H1 (cell line): ENCODE measurements at regions not wholly inside any gene's neighbourhood (a gene's known extent, or its start where the extent isn't known, plus 50 kb on each side); places are given as distances from the start of the nearest gene placed in this dataset.

Experiments used
- CTCF ChIA-PET: fragments of 300-600 bp; sonication (Branson Sonifier 250); formaldehyde crosslinking; loops from one replicate; lab custom pipeline; 2021; ENCODE audit not compliant: partially characterized antibody; lab: Charles Lee
- POLR2A ChIA-PET: fragments of 300-600 bp; sonication (Branson Sonifier 250); formaldehyde crosslinking; loops from one replicate; lab custom pipeline; 2021; ENCODE audit warnings: inconsistent platforms; ENCODE audit not compliant: partially characterized antibody; lab: Charles Lee
- DNase-seq, 2 experiments: peaks; one replicate each; pipeline versions ENCODE4 v3.0.0 to v3.0.0-alpha.2; 2010 to 2022; ENCODE audit warnings: low spot score in 2 of 2, low read depth in 1 of 2, mixed read lengths in 1 of 2
- FAIRE-seq: peaks from 2 replicates; lab custom pipeline; 2011; peaks lifted over from hg19 to GRCh38; lab: Jason Lieb, UNC
- H2AFZ ChIP-seq: 2 replicates; pipeline ENCODE4 v1.8.1; 2012; ENCODE audit warnings: low read length, inconsistent platforms
- H2AK5ac ChIP-seq: 2 replicates; pipeline ENCODE4 v1.6.1; 2013; ENCODE audit warnings: low read depth, low read length
- H2BK120ac ChIP-seq: replicated peaks from 2 replicates; pipeline ENCODE3; 2013; ENCODE audit warnings: low read depth, low read length, inconsistent platforms
- H2BK12ac ChIP-seq: 2 replicates; pipeline ENCODE4 v1.6.1; 2013; ENCODE audit warnings: low read depth, low read length
- H2BK15ac ChIP-seq: 2 replicates; pipeline ENCODE4 v1.6.1; 2013; ENCODE audit warnings: low read length
- H2BK20ac ChIP-seq: 2 replicates; pipeline ENCODE4 v1.6.1; 2013; ENCODE audit warnings: low read length
- H2BK5ac ChIP-seq: 2 replicates; pipeline ENCODE4 v1.6.1; 2013; ENCODE audit warnings: low read depth, low read length
- H3K14ac ChIP-seq: 2 replicates; pipeline ENCODE4 v1.6.1; 2013; ENCODE audit warnings: inconsistent platforms; ENCODE audit not compliant: insufficient read length
- H3K18ac ChIP-seq: 2 replicates; pipeline ENCODE4 v1.6.1; 2013; ENCODE audit warnings: low read length; ENCODE audit errors: extremely low read depth
- H3K23ac ChIP-seq: 2 replicates; pipeline ENCODE4 v1.6.1; 2013; ENCODE audit warnings: inconsistent platforms; ENCODE audit not compliant: insufficient read length
- H3K23me2 ChIP-seq: 2 replicates; pipeline ENCODE4 v1.6.1; 2013; ENCODE audit warnings: low read depth, low read length
- H3K27ac ChIP-seq: 2 replicates; pipeline ENCODE4 v1.6.1; 2011; ENCODE audit warnings: low read depth, low read length, inconsistent platforms
- H3K27me3 ChIP-seq, 4 experiments: replicated peaks in 1 of 4; 1 replicate in 1 of 4; 2 replicates in 3 of 4; pipeline versions ENCODE4 v1.6.1 to v1.8.1; 2011 to 2013; ENCODE audit warnings: low read length in 3 of 4, mild to moderate bottlenecking in 3 of 4, inconsistent platforms in 2 of 4, mixed read lengths in 2 of 4, moderate library complexity in 1 of 4; ENCODE audit not compliant: control insufficient read depth in 3 of 4, insufficient read depth in 3 of 4; ENCODE audit errors: extremely low read depth in 1 of 4
- H3K36me3 ChIP-seq, 4 experiments: 2 replicates each; pipeline versions ENCODE4 v1.6.1 to v1.8.1; 2011 to 2013; ENCODE audit warnings: mild to moderate bottlenecking in 4 of 4, low read length in 3 of 4, moderate library complexity in 2 of 4, control low read depth in 1 of 4, inconsistent platforms in 1 of 4; ENCODE audit not compliant: insufficient read depth in 4 of 4, control insufficient read depth in 2 of 4
- H3K4ac ChIP-seq: replicated peaks from 2 replicates; pipeline ENCODE3; 2013; ENCODE audit warnings: low read length, low read depth, mixed read lengths, inconsistent platforms; ENCODE audit not compliant: insufficient read length
- H3K4me1 ChIP-seq, 4 experiments: replicated peaks in 1 of 4; 1 replicate in 1 of 4; 2 replicates in 3 of 4; pipeline versions ENCODE4 v1.6.1 to v1.8.1; 2011 to 2013; ENCODE audit warnings: low read length in 3 of 4, inconsistent platforms in 2 of 4, mixed read lengths in 1 of 4; ENCODE audit not compliant: insufficient read depth in 4 of 4, control insufficient read depth in 3 of 4
- H3K4me2 ChIP-seq, 2 experiments: 2 replicates each; pipeline versions ENCODE4 v1.6.1 to v1.8.1; 2011 to 2013; ENCODE audit warnings: low read depth in 2 of 2, low read length in 2 of 2, control low read depth in 1 of 2, inconsistent platforms in 1 of 2, mild to moderate bottlenecking in 1 of 2; ENCODE audit not compliant: insufficient read depth in 1 of 2
- H3K4me3 ChIP-seq, 4 experiments: fragments of 200-600, 300-600 bp in 1 of 4; sonication (generic), shearing (Covaris generic), sonication (Bioruptor Twin) in 1 of 4; 2 replicates each; pipeline versions ENCODE4 v1.5.1 to v1.8.1; 2011 to 2016; ENCODE audit warnings: low read length in 4 of 4, low read depth in 3 of 4, control low read depth in 2 of 4, inconsistent platforms in 2 of 4, mild to moderate bottlenecking in 2 of 4, mixed read lengths in 1 of 4, moderate library complexity in 1 of 4; ENCODE audit not compliant: insufficient read depth in 2 of 4; ENCODE audit errors: extremely low read depth in 1 of 4
- H3K56ac ChIP-seq: replicated peaks from 2 replicates; pipeline ENCODE3; 2013; ENCODE audit warnings: low read depth, mild to moderate bottlenecking, mixed read lengths, low read length, inconsistent platforms; ENCODE audit not compliant: insufficient read length
- H3K79me1 ChIP-seq: 2 replicates; pipeline ENCODE4 v1.6.1; 2013; ENCODE audit warnings: low read depth, low read length, control low read depth
- H3K79me2 ChIP-seq, 2 experiments: 2 replicates each; pipeline versions ENCODE4 v1.6.1 to v1.8.1; 2012 to 2013; ENCODE audit warnings: low read length in 2 of 2, mild to moderate bottlenecking in 2 of 2, inconsistent platforms in 1 of 2; ENCODE audit not compliant: insufficient read depth in 2 of 2, control insufficient read depth in 1 of 2
- H3K9ac ChIP-seq, 4 experiments: replicated peaks in 1 of 4; 1 replicate in 1 of 4; 2 replicates in 3 of 4; pipeline versions ENCODE4 v1.6.1 to v1.8.1; 2011 to 2013; ENCODE audit warnings: low read depth in 3 of 4, low read length in 3 of 4, control low read depth in 2 of 4, mild to moderate bottlenecking in 2 of 4, moderate library complexity in 2 of 4, inconsistent platforms in 1 of 4; ENCODE audit errors: extremely low read depth in 1 of 4
- H3K9me3 ChIP-seq, 2 experiments: 2 replicates each; pipeline versions ENCODE4 v1.6.1 to v1.8.1; 2012 to 2013; ENCODE audit warnings: mild to moderate bottlenecking in 2 of 2, moderate library complexity in 2 of 2, control low read depth in 1 of 2, inconsistent platforms in 1 of 2, low read depth in 1 of 2, low read length in 1 of 2, mixed read lengths in 1 of 2; ENCODE audit not compliant: insufficient read depth in 2 of 2
- H4K20me1 ChIP-seq, 2 experiments: replicated peaks in 1 of 2; 2 replicates each; pipeline versions ENCODE3 to v1.8.1; 2011 to 2013; ENCODE audit warnings: inconsistent platforms in 2 of 2, low read length in 2 of 2, mild to moderate bottlenecking in 1 of 2; ENCODE audit not compliant: insufficient read depth in 2 of 2, control insufficient read depth in 1 of 2
- H4K5ac ChIP-seq: 2 replicates; pipeline ENCODE4 v1.6.1; 2013; ENCODE audit warnings: low read length, low read depth, mixed read lengths, inconsistent platforms; ENCODE audit not compliant: insufficient read length
- H4K8ac ChIP-seq: 2 replicates; pipeline ENCODE4 v1.8.0; 2013; ENCODE audit warnings: mild to moderate bottlenecking, moderate library complexity, low read length, inconsistent platforms; ENCODE audit not compliant: insufficient read depth; ENCODE audit errors: extremely low read depth
- H4K91ac ChIP-seq: replicated peaks from 2 replicates; pipeline ENCODE3; 2013; ENCODE audit warnings: low read length, mixed read lengths, inconsistent platforms; ENCODE audit not compliant: insufficient read length
- CBX8 ChIP-seq: fragments of 300-800, 300-1000 bp; sonication (generic); IDR thresholded peaks from 2 replicates; pipeline ENCODE4 v1.7.1; 2016; ENCODE audit warnings: low read depth, low read length, borderline replicate concordance
- CTCF ChIP-seq, 3 experiments: IDR thresholded peaks; 1 replicate in 2 of 3; 2 replicates in 1 of 3; pipeline versions ENCODE4 v1.5.1 to v1.6.1; 2011; ENCODE audit warnings: low read length in 3 of 3, mild to moderate bottlenecking in 3 of 3, inconsistent platforms in 2 of 3, low read depth in 1 of 3, moderate library complexity in 1 of 3; ENCODE audit not compliant: insufficient read depth in 1 of 3; ENCODE audit errors: control extremely low read depth in 1 of 3
- EZH2 ChIP-seq: fragments of 200-600 bp; sonication (generic); IDR thresholded peaks from 2 replicates; pipeline ENCODE4 v1.7.1; 2012; ENCODE audit warnings: low read depth, mild to moderate bottlenecking, moderate library complexity, low read length, inconsistent platforms; ENCODE audit not compliant: severe bottlenecking
- RAD21 ChIP-seq, 2 experiments: IDR thresholded peaks in 1 of 2; conservative IDR thresholded peaks in 1 of 2; 2 replicates each; pipeline ENCODE4 v1.6.1; 2011; ENCODE audit warnings: low read depth in 2 of 2, low read length in 2 of 2, improper control_type of control experiment in 1 of 2, inconsistent platforms in 1 of 2, mild to moderate bottlenecking in 1 of 2, moderate library complexity in 1 of 2
- WGBS, 2 experiments: shearing (Covaris generic) in 1 of 2; methylation state at CpG; one replicate each; pipeline versions ENCODE4 v1.1.6 to v1.1.7; 2013 to 2015; ENCODE audit warnings: low lambda C conversion rate in 2 of 2, mixed read lengths in 2 of 2, inconsistent platforms in 1 of 2, low coverage in 1 of 2, missing lambda C conversion rate in 1 of 2; ENCODE audit not compliant: insufficient replicate concordance in 2 of 2, insufficient coverage in 1 of 2, insufficient read length in 1 of 2; ENCODE audit errors: extremely low coverage in 1 of 2, missing lambda C conversion rate in 1 of 2; 5-methylcytosine and 5-hydroxymethylcytosine counted together

- Histone ChIP-seq H3K23ac (no peak overlapping the region), H3K4me2 (no peak overlapping the region), H3K4me3 (no peak overlapping the region), H3K9ac (no peak overlapping the region), H2BK5ac (no peak overlapping the region), H3K14ac (no peak overlapping the region), H4K5ac (no peak overlapping the region), H2AK5ac (no peak overlapping the region), H4K20me1 (no peaks in the 10 kb centered on the region), H2BK120ac (no peak overlapping the region), H3K79me1 (no peaks in the 10 kb centered on the region), H3K23me2 (no peaks in the 10 kb centered on the region), H3K27me3 (no peaks in the 10 kb centered on the region), H3K56ac (no peak overlapping the region), H3K18ac (no peak overlapping the region), H4K91ac (no peak overlapping the region), H3K4me1 (peaks cover 0 to 3% (median 0%) of the 10 kb centered on the region in 4 experiments; a peak in 1 of 7 replicates), H2AFZ (no peak overlapping the region), H2BK20ac (no peak overlapping the region), H4K8ac (no peak overlapping the region), H3K36me3 (no peaks in the 10 kb centered on the region), H2BK15ac (no peak overlapping the region), H3K4ac (no peak overlapping the region), H2BK12ac (no peak overlapping the region), H3K27ac (no peak overlapping the region), H3K9me3 (no peaks in the 10 kb centered on the region), H3K79me2 (no peaks in the 10 kb centered on the region)
- CTCF ChIA-PET = interaction anchor here (0.7 to 1.8 kb wide), 2 partner anchors 14 to 16 kb away, joined by 3 read pairs; no protein-coding TSS in a partner anchor
- FAIRE-seq (no peak), DNase-seq (no peak)
- POLR2A ChIA-PET = no interaction called here
- TF ChIP-seq RAD21 (IDR thresholded peaks at IDR 0.05 in 1 of 2, conservative IDR thresholded peaks at IDR 0.05 in 1 of 2; ENCODE audit: low read depth in 2 of 2, low read length in 2 of 2) = peak; percentile 22; a peak in 2 of 4 replicates
- TF ChIP-seq CBX8 = no peak
- peak; percentile 1 to 18 (median 17); a peak in 2 of 4 replicates for TF ChIP-seq CTCF (IDR thresholded peaks at IDR 0.05; ENCODE audit: control extremely low read depth in 1 of 3, insufficient read depth in 1 of 3, low read depth in 1 of 3, low read length in 3 of 3)
- TF ChIP-seq EZH2 = no peak
- 77% methylated on average over 3 of the region's 3 CpGs; no CpG with 5 or more reads in 1 of the 2 experiments for WGBS, 2 experiments
These were observed 442.6 kb upstream of the MARCKS start for GRCh38 chr6:113414511-113414910.
